Heart right ventricle (tissue), 16 donors: ENCODE measurements at regions not wholly inside any gene's neighbourhood (a gene's known extent, or its start where the extent isn't known, plus 50 kb on each side); places are given as distances from the start of the nearest gene placed in this dataset.

Source experiments
- ATAC-seq, 8 donors: fragments of 200-7000 bp; cut with Tn5 transposase; one replicate each; pipeline ENCODE4 v1.9.1; 2020; ENCODE audit warnings: mild to moderate bottlenecking in 8 of 8, moderate library complexity in 8 of 8, moderate number of reproducible peaks in 1 of 8
- DNase-seq, 2 donors: peaks; one replicate each; pipeline ENCODE4 v3.0.0-alpha.2; 2020
- H3K27ac ChIP-seq, 10 donors: fragments of 200-600 bp; sonication (generic) in 2 of 10; one replicate each; pipeline versions ENCODE4 v1.5.0 to v1.8.0; 2020 to 2022; ENCODE audit warnings: mild to moderate bottlenecking in 3 of 10
- H3K27me3 ChIP-seq, 7 donors: fragments of 200-600 bp; one replicate each; pipeline ENCODE4 v1.8.0; 2021 to 2022; ENCODE audit warnings: mild to moderate bottlenecking in 2 of 7
- H3K36me3 ChIP-seq, 9 donors: fragments of 200-600 bp; sonication (generic) in 1 of 9; one replicate each; pipeline versions ENCODE4 v1.5.0 to v1.8.0; 2020 to 2022; ENCODE audit warnings: mild to moderate bottlenecking in 2 of 9
- H3K4me1 ChIP-seq, 9 donors: fragments of 200-600 bp; sonication (generic) in 1 of 9; one replicate each; pipeline versions ENCODE4 v1.5.0 to v1.8.0; 2020 to 2022; ENCODE audit warnings: mild to moderate bottlenecking in 4 of 9
- H3K4me3 ChIP-seq, 10 donors: fragments of 200-600 bp; sonication (generic) in 2 of 10; one replicate each; pipeline versions ENCODE4 v1.5.0 to v1.8.0; 2020 to 2022; ENCODE audit warnings: mild to moderate bottlenecking in 7 of 10, moderate library complexity in 2 of 10
- H3K9me3 ChIP-seq, 11 donors: fragments of 200-600 bp in 10 of 11; sonication (generic) in 2 of 11; one replicate each; pipeline versions ENCODE4 v1.5.0 to v1.8.0; 2013 to 2022; ENCODE audit warnings: mild to moderate bottlenecking in 2 of 11, control low read depth in 1 of 11, moderate library complexity in 1 of 11
- WGBS, 2 donors: extraction: QIAGEN DNeasy Blood & Tissue Kit; methylation state at CpG; one replicate each; pipeline ENCODE4 v1.1.7; 2013; ENCODE audit warnings: inconsistent platforms in 1 of 2; 5-methylcytosine and 5-hydroxymethylcytosine counted together
- intact Hi-C, 10 donors: fragments of 100-400 bp; cut with DNase I; formaldehyde crosslinking; loops; one replicate each; pipeline versions ENCODE4 v1.11.1 to v1.14.2; 2022
- TF ChIP-seq, protein P1 (sequence below), 9 donors: fragments of 200-600 bp; sonication (generic) in 2 of 9; IDR thresholded peaks; one replicate each; pipeline versions ENCODE4 v1.5.0 to v1.8.0; 2021 to 2022; ENCODE audit warnings: antibody characterized with exemption in 9 of 9, mild to moderate bottlenecking in 5 of 9, moderate library complexity in 1 of 9
- donor health status: Arrhythmogenic right ventricular cardiomyopathy.
- donor health status: ischemic (EF 13 %, LVEDD 7.1; RV severe dilation, severe dysfunction).
- donor health status: healthy with polysubstance abuse.
- donor health status: DM: no; HTN: yes; CAD: no.
- donor health status: DM: no; HTN: no; CAD: no.
- donor health status: ischemic (EF 25% LVEDD 6.9; RV normal size, moderate dysfunction).
- donor health status: ischemic (EF 25% LVEDD 5.7; RV mildly dilated, moderate dysfunction).
- donor health status: healthy.
- donor health status: DM: yes; HTN: yes; CAD: no.
- donor health status: Ischemic cardiomyopathy.
- donor health status: ischemic (EF 35%, LVEDD 5.7; RV mildly dilated, moderate dysfunction).
- donor health status: nonischemic (EF 11% LVEDD 7.7; RV severe dilation, severe dysfunction).
- donor health status: DM: yes; HTN: yes; CAD: no.
- donor health status: PGD.
- donor health status: ischemic (EF 29% LVEDD 5.4; RV normal size, mild dysfunction).
- donor health status: nonischemic (EF 23%, LVEDD 6.1; RV moderate dilation, normal function).

DNA sequence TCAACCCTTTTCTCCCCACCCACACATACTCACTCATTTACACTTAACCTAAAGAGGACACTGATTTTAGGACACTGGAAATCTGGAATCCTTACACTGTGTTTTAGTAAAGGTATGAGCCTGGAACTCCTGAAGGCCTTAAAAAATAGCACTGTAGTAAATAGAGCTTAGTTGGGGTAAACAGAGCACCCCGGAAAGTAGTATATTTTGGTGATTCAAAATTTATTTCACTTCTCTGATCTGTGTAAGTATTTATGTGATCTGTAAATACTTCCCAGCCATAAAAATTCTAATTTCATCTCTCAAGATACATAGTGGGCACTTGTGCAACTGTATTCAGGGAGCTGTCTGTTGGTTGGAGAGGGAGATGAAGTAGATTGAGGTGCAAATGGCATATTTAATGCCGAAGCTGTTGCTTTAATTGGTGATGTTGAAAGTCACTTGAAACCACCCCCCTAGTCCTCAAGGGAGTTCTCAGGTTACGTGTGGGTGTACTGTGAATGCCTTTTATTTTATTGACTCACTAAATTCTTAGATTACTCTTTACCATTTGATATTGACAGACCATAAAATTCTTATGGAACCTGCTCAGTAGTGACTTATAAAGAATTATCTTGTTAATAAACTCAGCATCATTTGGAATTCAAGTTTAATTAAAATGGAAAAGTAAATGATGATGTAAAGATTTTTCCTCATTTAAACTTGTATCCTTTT, 154.9 kb downstream of the SOX4 start:
- WGBS, 2 donors: 59 to 62% methylated on average over 3 of the region's 3 CpGs
- Histone ChIP-seq H3K27ac (no peak overlapping the region), H3K9me3 (no peaks in the 10 kb centered on the region), H3K36me3 (no peaks in the 10 kb centered on the region), H3K4me1 (peaks cover 0 to 5% (median 1%) of the 10 kb centered on the region in 9 donors), H3K4me3 (no peak overlapping the region), H3K27me3 (no peaks in the 10 kb centered on the region)
- intact Hi-C loops: loop anchor here in 1 of 10 donors (10.0 kb wide), 1 partner anchor 154 kb away; the partner anchor contains the start of gene SOX4
- DNase-seq (no peak), ATAC-seq (no peak)
- TF ChIP-seq, protein P1, sequence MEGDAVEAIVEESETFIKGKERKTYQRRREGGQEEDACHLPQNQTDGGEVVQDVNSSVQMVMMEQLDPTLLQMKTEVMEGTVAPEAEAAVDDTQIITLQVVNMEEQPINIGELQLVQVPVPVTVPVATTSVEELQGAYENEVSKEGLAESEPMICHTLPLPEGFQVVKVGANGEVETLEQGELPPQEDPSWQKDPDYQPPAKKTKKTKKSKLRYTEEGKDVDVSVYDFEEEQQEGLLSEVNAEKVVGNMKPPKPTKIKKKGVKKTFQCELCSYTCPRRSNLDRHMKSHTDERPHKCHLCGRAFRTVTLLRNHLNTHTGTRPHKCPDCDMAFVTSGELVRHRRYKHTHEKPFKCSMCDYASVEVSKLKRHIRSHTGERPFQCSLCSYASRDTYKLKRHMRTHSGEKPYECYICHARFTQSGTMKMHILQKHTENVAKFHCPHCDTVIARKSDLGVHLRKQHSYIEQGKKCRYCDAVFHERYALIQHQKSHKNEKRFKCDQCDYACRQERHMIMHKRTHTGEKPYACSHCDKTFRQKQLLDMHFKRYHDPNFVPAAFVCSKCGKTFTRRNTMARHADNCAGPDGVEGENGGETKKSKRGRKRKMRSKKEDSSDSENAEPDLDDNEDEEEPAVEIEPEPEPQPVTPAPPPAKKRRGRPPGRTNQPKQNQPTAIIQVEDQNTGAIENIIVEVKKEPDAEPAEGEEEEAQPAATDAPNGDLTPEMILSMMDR (IDR thresholded peaks at IDR 0.05): no peak

DNA sequence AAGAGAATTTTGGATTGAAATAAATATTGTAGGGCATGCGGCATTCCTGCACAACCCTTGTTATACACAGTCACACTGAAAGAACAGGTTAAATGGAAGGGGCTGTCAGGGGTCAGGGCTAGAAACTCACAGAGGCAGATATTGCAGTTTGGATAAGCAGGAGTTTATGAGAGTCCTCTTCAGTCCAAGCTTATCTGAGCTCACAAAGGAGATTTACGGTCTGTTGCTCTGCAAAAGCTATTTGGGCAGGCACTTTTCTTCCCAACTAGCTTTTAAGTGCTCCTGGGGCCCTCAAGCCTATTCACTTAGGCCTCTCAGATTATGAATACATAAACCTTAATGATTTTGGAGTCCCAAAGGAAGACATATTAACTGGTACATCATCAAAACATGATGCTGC, 156.2 kb downstream of the SOX4 start:
- H3K27me3 ChIP-seq: no peaks in the 10 kb centered on the region
- H3K4me3 ChIP-seq: no peak overlapping the region
- TF ChIP-seq, protein P1 (IDR thresholded peaks at IDR 0.05): no peak
- H3K9me3 ChIP-seq: no peaks in the 10 kb centered on the region
- 81 to 86% methylated on average over 2 of the region's 2 CpGs for WGBS, 2 donors
- intact Hi-C loops: loop anchor here in 1 of 10 donors (10.0 kb wide), 1 partner anchor 155 kb away; the partner anchor contains the start of gene SOX4
- DNase-seq (no peak), ATAC-seq (no peak)
- no peaks in the 10 kb centered on the region for H3K36me3 ChIP-seq
- H3K4me1 ChIP-seq: peaks cover 0 to 16% (median 10%) of the 10 kb centered on the region in 9 donors
- no peak overlapping the region for H3K27ac ChIP-seq

DNA sequence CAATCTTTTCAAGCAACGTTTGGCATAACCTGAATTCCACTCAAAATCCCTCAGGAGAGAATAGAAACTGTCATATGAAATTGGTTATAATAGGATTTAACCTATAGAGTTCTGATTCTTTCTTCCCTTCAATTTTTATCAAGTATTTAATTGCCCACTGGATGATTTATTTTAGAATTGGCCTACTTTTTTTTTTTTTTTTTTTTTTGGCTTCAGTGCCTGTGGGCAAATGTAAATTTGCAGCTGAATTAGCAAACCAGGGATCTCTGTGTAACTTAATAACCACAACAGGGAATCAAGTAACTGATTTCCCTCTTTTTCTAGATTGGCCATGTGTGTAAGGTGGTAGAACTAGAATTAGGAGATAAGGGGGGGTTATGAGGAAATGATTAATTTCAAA, 157.0 kb downstream of the SOX4 start:
- WGBS, 2 donors: 79 to 91% methylated on average over 1 of the region's 1 CpG
- Histone ChIP-seq H3K4me1 (peaks cover 0 to 18% (median 10%) of the 10 kb centered on the region in 9 donors), H3K4me3 (no peak overlapping the region), H3K27ac (no peak overlapping the region), H3K9me3 (no peaks in the 10 kb centered on the region), H3K36me3 (no peaks in the 10 kb centered on the region), H3K27me3 (no peaks in the 10 kb centered on the region)
- TF ChIP-seq, protein P1 (IDR thresholded peaks at IDR 0.05): no peak
- intact Hi-C loops: no loop called here
- ATAC-seq (no peak), DNase-seq (no peak)

DNA sequence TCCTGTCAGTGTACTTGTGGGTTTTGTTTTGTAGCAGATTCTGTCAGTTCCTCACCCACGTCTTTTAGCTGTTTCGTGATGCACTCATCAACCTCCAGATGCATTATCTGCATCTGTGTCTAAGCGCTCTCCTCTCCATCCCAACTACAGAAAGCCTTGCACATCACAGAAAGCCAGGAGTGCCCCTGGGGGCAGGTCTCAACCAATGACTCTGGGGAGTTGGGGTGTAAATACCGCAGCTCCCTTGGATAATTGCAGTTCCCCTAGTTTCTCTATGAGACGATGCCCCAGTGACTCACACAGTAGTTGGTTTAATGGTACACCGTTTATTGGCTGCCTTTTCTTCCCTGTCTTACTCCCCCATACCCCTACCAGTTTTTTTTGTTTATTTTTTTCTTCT, 158.1 kb downstream of the SOX4 start:
- no peak overlapping the region for H3K4me3 ChIP-seq
- peaks cover 0 to 18% (median 10%) of the 10 kb centered on the region in 9 donors for H3K4me1 ChIP-seq
- H3K27me3 ChIP-seq: no peaks in the 10 kb centered on the region
- TF ChIP-seq, protein P1 (IDR thresholded peaks at IDR 0.05): no peak
- H3K36me3 ChIP-seq: no peaks in the 10 kb centered on the region
- DNase-seq (no peak), ATAC-seq (no peak)
- intact Hi-C loops: no loop called here
- H3K9me3 ChIP-seq: no peaks in the 10 kb centered on the region
- 88 to 92% methylated on average over 6 of the region's 6 CpGs for WGBS, 2 donors
- no peak overlapping the region for H3K27ac ChIP-seq
